OCI-LY1 (cell line): ENCODE measurements at regions not wholly inside any gene's neighbourhood (a gene's known extent, or its start where the extent isn't known, plus 50 kb on each side); places are given as distances from the start of the nearest gene placed in this dataset.
"Not testable (repeated sequence)": the region's sequence is repeated elsewhere in the genome, so short reads cannot be mapped to it uniquely, and the experiment has no call there.

Experiments used
- H2AFZ ChIP-seq: fragments of 200-600 bp; sonication (generic), shearing (Covaris generic); 2 replicates; pipeline ENCODE4 v1.6.0; 2014; ENCODE audit warnings: antibody characterized with exemption, mild to moderate bottlenecking, low read length
- H3F3A ChIP-seq: fragments of 200-600 bp; sonication (generic), shearing (Covaris generic); 2 replicates; pipeline ENCODE4 v1.6.0; 2014; ENCODE audit warnings: mild to moderate bottlenecking, antibody characterized with exemption, low read length, moderate library complexity; ENCODE audit not compliant: insufficient read depth
- H3K27ac ChIP-seq: fragments of 200-600 bp; sonication (generic); 2 replicates; pipeline ENCODE4 v1.5.1; 2014; ENCODE audit warnings: low read length, mixed run types, mild to moderate bottlenecking, low read depth; ENCODE audit not compliant: poor library complexity, severe bottlenecking
- H3K27me3 ChIP-seq: fragments of 200-600 bp; sonication (generic); 2 replicates; pipeline ENCODE4 v1.6.0; 2014; ENCODE audit warnings: antibody characterized with exemption, mild to moderate bottlenecking, low read length, moderate library complexity; ENCODE audit not compliant: insufficient read depth
- H3K36me3 ChIP-seq: fragments of 200-600 bp; sonication (generic); 2 replicates; pipeline ENCODE4 v1.6.1; 2014; ENCODE audit warnings: mild to moderate bottlenecking, antibody characterized with exemption, low read length, moderate library complexity, mixed read lengths; ENCODE audit not compliant: insufficient read depth
- H3K4me1 ChIP-seq: fragments of 200-600 bp; sonication (generic); 2 replicates; pipeline ENCODE4 v1.5.1; 2014; ENCODE audit warnings: mild to moderate bottlenecking, low read length, moderate library complexity; ENCODE audit not compliant: insufficient read depth, severe bottlenecking
- H3K4me2 ChIP-seq: fragments of 200-600 bp; sonication (generic), shearing (Covaris generic); 2 replicates; pipeline ENCODE4 v1.6.1; 2014; ENCODE audit warnings: low read length
- H3K4me3 ChIP-seq: fragments of 200-600 bp; sonication (generic); 2 replicates; pipeline ENCODE4 v1.5.1; 2014; ENCODE audit warnings: low read length, low read depth, mild to moderate bottlenecking, mixed read lengths; ENCODE audit not compliant: poor library complexity, severe bottlenecking
- H3K79me2 ChIP-seq: fragments of 200-600 bp; shearing (Covaris generic); 2 replicates; pipeline ENCODE4 v1.6.1; 2016; ENCODE audit warnings: mixed run types, low read length, mixed read lengths; ENCODE audit not compliant: insufficient read depth
- H3K9ac ChIP-seq: fragments of 200-600 bp; sonication (generic), shearing (Covaris generic); 2 replicates; pipeline ENCODE4 v1.6.1; 2014; ENCODE audit warnings: mild to moderate bottlenecking, low read length, mixed read lengths
- H3K9me2 ChIP-seq: fragments of 200-600 bp; sonication (generic), shearing (Covaris generic); 2 replicates; pipeline ENCODE4 v1.6.1; 2014; ENCODE audit warnings: low read depth, mild to moderate bottlenecking, low read length, mixed read lengths
- H3K9me3 ChIP-seq: fragments of 200-600 bp; shearing (Covaris generic); 2 replicates; pipeline ENCODE4 v1.6.1; 2014; ENCODE audit warnings: low read length, mixed read lengths
- H4K20me1 ChIP-seq: fragments of 200-600 bp; sonication (generic), shearing (Covaris generic); 2 replicates; pipeline ENCODE4 v1.6.0; 2016; ENCODE audit warnings: mild to moderate bottlenecking, low read length; ENCODE audit not compliant: insufficient read depth
- EZH2 ChIP-seq: fragments of 200-600 bp; sonication (generic), shearing (Covaris generic); IDR thresholded peaks from 2 replicates; pipeline ENCODE4 v1.8.0; 2017; ENCODE audit warnings: borderline replicate concordance, mixed run types, mild to moderate bottlenecking, antibody characterized with exemption, low read length, moderate library complexity, mixed read lengths
- TF ChIP-seq, protein P1 (sequence below): fragments of 200-600 bp; sonication (generic), shearing (Covaris generic); IDR thresholded peaks from 2 replicates; pipeline ENCODE4 v1.5.1; 2017; ENCODE audit warnings: mild to moderate bottlenecking, antibody characterized with exemption, low read length, moderate library complexity, mixed read lengths

DNA sequence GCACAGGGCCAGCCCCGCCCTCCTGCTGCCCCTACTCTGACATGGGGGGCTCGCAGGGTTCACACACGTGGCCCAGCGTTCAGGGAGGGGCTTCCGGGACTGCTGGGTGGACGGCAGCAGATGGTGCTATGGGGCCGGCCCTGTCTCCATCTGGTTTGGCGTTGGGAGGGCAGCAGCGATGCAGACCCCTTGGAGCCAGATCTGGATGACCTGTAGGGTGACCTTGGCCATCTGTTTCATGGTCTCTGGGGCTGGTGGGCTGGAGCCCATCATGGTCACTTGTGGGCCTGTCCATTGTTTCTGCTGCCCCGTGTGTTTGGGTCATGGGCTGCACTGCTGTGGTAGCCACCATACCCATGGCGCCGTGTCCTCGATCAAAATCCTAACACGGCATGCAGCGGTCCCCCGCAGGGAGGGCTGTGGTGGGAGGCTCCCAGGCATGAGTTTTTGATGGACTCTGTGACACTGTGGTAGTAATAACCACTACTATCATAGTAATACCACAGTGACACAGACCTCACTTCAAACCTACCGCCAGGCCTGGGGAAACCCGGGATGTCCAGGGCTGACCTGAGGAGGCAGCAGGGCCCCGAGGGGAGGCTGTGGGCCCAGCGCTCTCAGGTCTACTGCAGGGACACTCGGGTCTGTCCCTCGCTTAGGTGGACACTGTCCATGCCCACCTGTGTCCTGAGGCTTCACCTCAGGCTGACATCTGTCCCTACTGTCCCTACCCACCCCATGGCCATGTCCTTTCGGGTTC is 359.4 kb downstream of the TMEM121 start:
- H3K9ac ChIP-seq: no peak overlapping the region

DNA sequence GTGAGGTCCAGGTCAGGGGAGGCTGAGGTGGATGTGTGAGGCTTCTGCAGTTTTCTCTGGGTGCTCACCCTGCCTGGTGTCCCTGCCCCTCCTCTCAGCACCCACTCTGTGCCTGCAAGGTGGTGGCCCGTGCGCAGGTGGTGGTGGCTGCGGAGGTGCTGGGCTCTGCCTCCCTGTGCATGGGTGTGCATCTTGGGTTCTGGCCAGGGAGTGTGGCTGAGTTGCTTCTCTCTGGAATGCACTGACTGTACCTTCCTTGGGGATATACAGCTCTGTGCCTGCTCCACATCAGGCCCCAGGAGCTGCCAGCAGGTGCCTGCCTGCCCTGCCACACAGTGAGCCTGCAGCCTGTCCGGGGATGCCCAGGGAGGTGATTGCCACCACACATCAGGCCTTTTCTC is 360.4 kb downstream of the TMEM121 start:
- not testable (repeated sequence) for H3K4me1 ChIP-seq, H3K4me3 ChIP-seq, H2AFZ ChIP-seq, H3K79me2 ChIP-seq, H4K20me1 ChIP-seq, H3K4me2 ChIP-seq, H3K9ac ChIP-seq, H3F3A ChIP-seq, H3K27ac ChIP-seq, H3K9me3 ChIP-seq, H3K27me3 ChIP-seq, H3K9me2 ChIP-seq, H3K36me3 ChIP-seq

More for the DNA sequence above, 359.4 kb downstream of the TMEM121 start:
- no peaks in the 10 kb centered on the region for H3K27me3 ChIP-seq
- no peaks in the 10 kb centered on the region for H3K4me1 ChIP-seq
- no peaks in the 10 kb centered on the region for H4K20me1 ChIP-seq
- no peaks in the 10 kb centered on the region for H3K9me3 ChIP-seq
- H2AFZ ChIP-seq: no peak overlapping the region
- no peak for TF ChIP-seq EZH2
- TF ChIP-seq, protein P1, sequence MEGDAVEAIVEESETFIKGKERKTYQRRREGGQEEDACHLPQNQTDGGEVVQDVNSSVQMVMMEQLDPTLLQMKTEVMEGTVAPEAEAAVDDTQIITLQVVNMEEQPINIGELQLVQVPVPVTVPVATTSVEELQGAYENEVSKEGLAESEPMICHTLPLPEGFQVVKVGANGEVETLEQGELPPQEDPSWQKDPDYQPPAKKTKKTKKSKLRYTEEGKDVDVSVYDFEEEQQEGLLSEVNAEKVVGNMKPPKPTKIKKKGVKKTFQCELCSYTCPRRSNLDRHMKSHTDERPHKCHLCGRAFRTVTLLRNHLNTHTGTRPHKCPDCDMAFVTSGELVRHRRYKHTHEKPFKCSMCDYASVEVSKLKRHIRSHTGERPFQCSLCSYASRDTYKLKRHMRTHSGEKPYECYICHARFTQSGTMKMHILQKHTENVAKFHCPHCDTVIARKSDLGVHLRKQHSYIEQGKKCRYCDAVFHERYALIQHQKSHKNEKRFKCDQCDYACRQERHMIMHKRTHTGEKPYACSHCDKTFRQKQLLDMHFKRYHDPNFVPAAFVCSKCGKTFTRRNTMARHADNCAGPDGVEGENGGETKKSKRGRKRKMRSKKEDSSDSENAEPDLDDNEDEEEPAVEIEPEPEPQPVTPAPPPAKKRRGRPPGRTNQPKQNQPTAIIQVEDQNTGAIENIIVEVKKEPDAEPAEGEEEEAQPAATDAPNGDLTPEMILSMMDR: no peak
- H3F3A ChIP-seq: no peaks in the 10 kb centered on the region
- no peaks in the 10 kb centered on the region for H3K9me2 ChIP-seq
- H3K79me2 ChIP-seq: no peaks in the 10 kb centered on the region
- H3K36me3 ChIP-seq: no peaks in the 10 kb centered on the region
- no peak overlapping the region for H3K4me2 ChIP-seq
- no peak overlapping the region for H3K4me3 ChIP-seq
- no peak overlapping the region for H3K27ac ChIP-seq

DNA sequence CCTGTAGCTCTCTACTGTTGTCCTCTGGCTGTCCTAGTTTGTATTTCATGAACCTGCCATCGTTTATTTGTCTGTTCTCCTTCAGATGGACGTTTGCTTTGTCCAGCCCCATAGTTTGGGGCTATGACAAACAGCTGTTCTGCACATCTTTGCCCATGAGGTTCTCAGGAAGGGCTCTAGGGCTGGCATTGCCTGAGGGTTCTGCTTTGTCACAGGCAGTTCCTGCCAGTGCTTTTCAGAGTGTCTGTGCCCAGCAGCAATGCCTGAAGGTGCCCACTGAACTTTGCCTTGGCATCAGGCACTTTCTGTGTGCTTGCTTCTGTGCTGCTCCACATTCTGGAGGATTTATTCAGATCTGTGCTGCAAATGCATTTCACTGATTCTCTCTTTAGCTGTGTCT is 361.3 kb downstream of the TMEM121 start:
- Histone ChIP-seq H3F3A (no peaks in the 10 kb centered on the region), H3K79me2 (no peaks in the 10 kb centered on the region), H3K4me2 (no peak overlapping the region), H3K4me1 (no peaks in the 10 kb centered on the region), H3K9me3 (no peaks in the 10 kb centered on the region), H4K20me1 (no peaks in the 10 kb centered on the region), H3K9me2 (no peaks in the 10 kb centered on the region), H2AFZ (no peak overlapping the region), H3K4me3 (no peak overlapping the region), H3K9ac (no peak overlapping the region), H3K27me3 (no peaks in the 10 kb centered on the region), H3K36me3 (no peaks in the 10 kb centered on the region), H3K27ac (no peak overlapping the region)
- TF ChIP-seq EZH2: no peak
- TF ChIP-seq, protein P1: no peak

DNA sequence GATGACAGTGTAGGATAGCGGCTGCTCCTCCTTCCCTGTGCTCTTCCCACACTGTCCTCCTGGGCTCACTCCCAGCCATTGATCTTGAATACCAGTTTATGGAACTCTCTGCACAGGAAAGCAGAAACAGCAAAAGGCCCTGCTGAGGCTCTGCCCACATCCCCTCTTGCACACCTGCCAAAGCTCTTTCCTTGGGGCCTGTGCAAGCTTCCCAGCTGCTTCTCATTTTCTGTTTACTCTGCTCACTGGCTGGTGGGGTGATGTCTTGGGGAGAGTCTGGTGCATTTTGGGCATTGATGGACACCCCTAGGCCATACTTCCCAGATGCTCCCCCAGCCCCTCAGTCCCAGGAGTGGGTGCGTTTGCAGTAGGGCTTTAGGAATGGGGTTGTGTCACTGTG is 361.8 kb downstream of the TMEM121 start:
- no peak overlapping the region for H3K9ac ChIP-seq
- H3K79me2 ChIP-seq: no peaks in the 10 kb centered on the region
- H2AFZ ChIP-seq: no peak overlapping the region
- no peak overlapping the region for H3K4me3 ChIP-seq
- H3K27ac ChIP-seq: no peak overlapping the region
- H3K4me2 ChIP-seq: no peak overlapping the region
- no peaks in the 10 kb centered on the region for H3K27me3 ChIP-seq
- H3F3A ChIP-seq: no peaks in the 10 kb centered on the region
- TF ChIP-seq, protein P1: no peak
- no peak for TF ChIP-seq EZH2
- H4K20me1 ChIP-seq: no peaks in the 10 kb centered on the region
- H3K36me3 ChIP-seq: no peaks in the 10 kb centered on the region
- no peaks in the 10 kb centered on the region for H3K9me2 ChIP-seq
- no peaks in the 10 kb centered on the region for H3K4me1 ChIP-seq
- no peaks in the 10 kb centered on the region for H3K9me3 ChIP-seq
